ENCODE measurements at regions not wholly inside any gene's neighbourhood (a gene's known extent, or its start where the extent isn't known, plus 50 kb on each side); places are given as distances from the start of the nearest gene placed in this dataset.

DNA sequence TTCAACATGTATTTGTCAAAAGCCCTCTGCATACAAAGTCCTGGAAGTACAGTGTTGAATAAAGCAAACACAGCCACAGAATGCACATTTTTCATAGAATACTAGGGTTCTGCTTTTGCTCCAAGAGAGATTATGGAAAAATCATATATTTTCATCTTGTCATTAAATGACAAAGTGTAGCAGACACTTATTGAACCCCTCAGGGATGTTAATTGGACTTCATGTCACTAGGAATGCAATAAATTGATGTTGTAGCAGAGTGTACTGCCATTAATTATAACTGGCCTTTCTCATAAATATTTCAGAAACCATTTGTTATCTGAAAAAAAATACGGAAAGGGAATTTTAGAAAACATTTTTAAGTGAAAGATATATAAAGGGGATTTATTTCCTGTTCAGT is 64.5 kb upstream of the TAC1 start:
- TF ChIP-seq, protein P1, sequence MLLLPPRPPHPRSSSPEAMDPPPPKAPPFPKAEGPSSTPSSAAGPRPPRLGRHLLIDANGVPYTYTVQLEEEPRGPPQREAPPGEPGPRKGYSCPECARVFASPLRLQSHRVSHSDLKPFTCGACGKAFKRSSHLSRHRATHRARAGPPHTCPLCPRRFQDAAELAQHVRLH (CRISPR knock-in tag; IDR thresholded peaks at IDR 0.05; ENCODE audit: borderline replicate concordance, low read depth), result no peak
- TF ChIP-seq DDIT3 (CRISPR knock-in tag; IDR thresholded peaks at IDR 0.05), result no peak
- no peak for TF ChIP-seq THAP7 (CRISPR knock-in tag; IDR thresholded peaks at IDR 0.05)
- no peak for TF ChIP-seq FOSL1 (CRISPR knock-in tag; IDR thresholded peaks at IDR 0.05; ENCODE audit: borderline replicate concordance)
- TF ChIP-seq, protein P2, sequence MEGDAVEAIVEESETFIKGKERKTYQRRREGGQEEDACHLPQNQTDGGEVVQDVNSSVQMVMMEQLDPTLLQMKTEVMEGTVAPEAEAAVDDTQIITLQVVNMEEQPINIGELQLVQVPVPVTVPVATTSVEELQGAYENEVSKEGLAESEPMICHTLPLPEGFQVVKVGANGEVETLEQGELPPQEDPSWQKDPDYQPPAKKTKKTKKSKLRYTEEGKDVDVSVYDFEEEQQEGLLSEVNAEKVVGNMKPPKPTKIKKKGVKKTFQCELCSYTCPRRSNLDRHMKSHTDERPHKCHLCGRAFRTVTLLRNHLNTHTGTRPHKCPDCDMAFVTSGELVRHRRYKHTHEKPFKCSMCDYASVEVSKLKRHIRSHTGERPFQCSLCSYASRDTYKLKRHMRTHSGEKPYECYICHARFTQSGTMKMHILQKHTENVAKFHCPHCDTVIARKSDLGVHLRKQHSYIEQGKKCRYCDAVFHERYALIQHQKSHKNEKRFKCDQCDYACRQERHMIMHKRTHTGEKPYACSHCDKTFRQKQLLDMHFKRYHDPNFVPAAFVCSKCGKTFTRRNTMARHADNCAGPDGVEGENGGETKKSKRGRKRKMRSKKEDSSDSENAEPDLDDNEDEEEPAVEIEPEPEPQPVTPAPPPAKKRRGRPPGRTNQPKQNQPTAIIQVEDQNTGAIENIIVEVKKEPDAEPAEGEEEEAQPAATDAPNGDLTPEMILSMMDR (CRISPR knock-in tag; IDR thresholded peaks at IDR 0.05), result no peak
- TF ChIP-seq TMF1 (CRISPR knock-in tag; IDR thresholded peaks at IDR 0.05; ENCODE audit: low read depth), result no peak
- TF ChIP-seq FOXP1 (IDR thresholded peaks at IDR 0.05), result no peak
- no peak for TF ChIP-seq FOXP1 (CRISPR knock-in tag; IDR thresholded peaks at IDR 0.05)
- TF ChIP-seq NCOA2 (CRISPR knock-in tag; IDR thresholded peaks at IDR 0.05), result no peak
- no peak for TF ChIP-seq CREM (IDR thresholded peaks at IDR 0.05)
- TF ChIP-seq CREM (CRISPR knock-in tag; IDR thresholded peaks at IDR 0.05), result no peak
- TF ChIP-seq CHD2 (IDR thresholded peaks at IDR 0.05; ENCODE audit: low read depth, low read length), result no peak
- TF ChIP-seq ZBTB7A (CRISPR knock-in tag; IDR thresholded peaks at IDR 0.05), result no peak
- TF ChIP-seq POLR2AphosphoS5 (IDR thresholded peaks at IDR 0.05; ENCODE audit: low read depth, low read length), result no peak
- no peak for TF ChIP-seq ZBTB1 (CRISPR knock-in tag; IDR thresholded peaks at IDR 0.05; ENCODE audit: borderline replicate concordance)

Data from HepG2 (cell line).